ENCODE measurements at regions not wholly inside any gene's neighbourhood (a gene's known extent, or its start where the extent isn't known, plus 50 kb on each side); places are given as distances from the start of the nearest gene placed in this dataset.

DNA sequence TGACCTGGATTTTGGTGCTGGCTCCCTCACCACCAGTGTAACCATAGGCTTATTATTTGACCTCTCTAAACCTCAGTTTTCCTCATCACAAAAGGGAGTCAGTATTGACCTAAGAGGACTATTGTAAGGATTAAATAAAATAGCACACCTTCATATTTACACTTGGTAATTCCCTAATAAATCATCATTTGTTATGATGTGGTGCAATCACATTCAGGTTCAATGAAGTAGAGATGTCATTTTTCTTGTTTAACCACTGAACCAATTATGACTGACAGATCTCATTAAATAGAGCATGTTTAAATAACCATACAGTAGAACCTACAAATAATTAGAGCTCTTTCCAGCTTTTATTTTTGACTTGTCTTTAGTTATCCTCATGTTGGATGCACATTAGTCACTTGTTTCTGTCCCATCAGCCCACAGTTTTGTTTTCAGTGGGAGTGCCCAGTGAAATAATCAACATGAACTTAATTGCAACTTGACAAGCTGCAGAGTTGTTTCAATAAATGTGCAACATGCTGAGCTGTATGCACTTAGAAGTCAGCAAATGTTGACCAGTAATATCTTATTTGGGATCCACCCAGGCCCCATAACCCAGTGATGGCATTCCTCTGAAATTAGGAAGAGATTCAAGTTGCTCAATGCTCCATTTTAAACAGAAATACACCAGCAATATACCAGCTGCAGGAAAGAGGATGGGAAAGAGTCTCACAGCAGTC, 451.7 kb upstream of the MARCKS start:
- no peak for DNase-seq

GRCh38 chr6:113406048-113406695, 451.0 kb upstream of the MARCKS start:
- no peak for DNase-seq

DNA sequence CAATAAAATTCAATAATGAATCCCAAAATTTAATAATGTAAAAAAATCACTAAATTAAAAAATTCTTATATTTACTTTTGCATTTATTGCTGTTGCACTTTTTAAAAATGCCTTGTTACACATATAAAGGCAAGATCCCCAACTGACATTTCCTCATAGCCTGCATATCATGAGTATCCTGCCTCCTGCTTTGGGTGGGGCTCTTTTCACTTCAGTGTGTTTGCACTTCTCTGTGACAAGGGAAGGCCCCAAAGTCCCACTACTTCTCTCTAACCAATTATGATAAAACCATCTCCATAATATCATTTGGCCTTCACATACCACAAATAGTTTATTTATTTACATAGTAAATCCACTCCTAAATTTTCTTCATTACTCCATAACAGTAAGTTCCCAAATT, 446.1 kb upstream of the MARCKS start:
- DNase-seq, result no peak

DNA sequence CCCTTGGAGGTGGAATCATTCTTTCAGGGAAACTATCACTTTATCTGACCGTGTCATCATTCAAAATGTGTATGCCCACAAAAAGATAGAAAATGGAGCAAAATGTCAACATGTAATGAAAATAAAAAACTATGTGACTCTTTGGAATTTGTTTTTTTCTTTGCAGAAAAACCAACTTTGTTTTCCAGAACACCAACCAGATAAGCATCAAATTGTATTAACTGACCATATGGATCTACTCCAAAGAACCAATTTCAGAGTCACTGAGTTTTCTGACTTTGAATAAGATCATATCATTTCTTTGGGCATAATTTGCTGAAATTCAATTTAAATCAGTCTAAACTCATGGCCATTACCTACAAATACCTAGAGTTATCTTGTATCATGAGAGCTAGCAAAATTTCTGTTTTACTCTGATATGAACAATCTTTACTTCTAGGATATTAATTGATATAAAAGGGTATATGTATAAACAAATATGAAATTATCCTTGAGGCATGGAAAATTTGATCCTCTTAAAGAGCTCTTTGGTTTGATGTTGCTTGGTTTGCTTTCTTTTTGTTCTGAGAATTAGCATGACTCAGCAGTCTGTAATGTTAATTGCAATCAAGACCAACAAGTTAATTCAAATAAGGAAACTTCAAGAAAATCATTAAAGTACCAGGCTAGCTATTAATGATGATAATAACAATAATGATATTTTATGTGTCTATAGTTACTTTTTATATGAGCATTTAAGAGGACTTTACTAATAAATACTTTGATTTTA, 444.4 kb upstream of the MARCKS start:
- no peak for DNase-seq

- no peak for DNase-seq
Observed at GRCh38 chr6:113414511-113414910, 442.6 kb upstream of the MARCKS start.

GRCh38 chr6:113416170-113416569, 441.0 kb upstream of the MARCKS start:
- no peak for DNase-seq

GRCh38 chr6:113420290-113420689, 436.9 kb upstream of the MARCKS start:
- no peak for DNase-seq

GRCh38 chr6:113421997-113422396, 435.1 kb upstream of the MARCKS start:
- no peak for DNase-seq

DNA sequence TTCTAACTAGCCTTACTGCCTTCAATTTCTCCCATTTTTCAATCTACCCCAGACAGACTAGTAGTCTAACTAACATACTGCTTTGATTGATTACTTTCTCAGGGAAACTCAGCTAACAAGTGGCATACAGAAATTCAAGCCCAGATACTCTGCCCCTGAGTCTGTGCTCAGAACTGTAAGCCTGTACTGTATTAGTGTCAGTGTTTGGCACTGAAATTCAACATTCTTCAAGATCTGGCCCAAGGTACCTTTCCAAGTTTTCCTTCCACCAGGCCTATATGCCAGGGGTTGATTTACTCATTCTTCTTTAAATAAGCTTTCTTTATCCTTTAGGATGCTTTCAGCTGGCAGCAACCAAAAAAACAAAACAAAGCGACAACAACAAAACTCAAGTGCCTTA, 433.2 kb upstream of the MARCKS start:
- no peak for DNase-seq

GRCh38 chr6:113425977-113426660, 431.0 kb upstream of the MARCKS start:
- DNase-seq, result no peak

- no peak for DNase-seq
Observed at GRCh38 chr6:113427617-113428016, 429.5 kb upstream of the MARCKS start.

DNA sequence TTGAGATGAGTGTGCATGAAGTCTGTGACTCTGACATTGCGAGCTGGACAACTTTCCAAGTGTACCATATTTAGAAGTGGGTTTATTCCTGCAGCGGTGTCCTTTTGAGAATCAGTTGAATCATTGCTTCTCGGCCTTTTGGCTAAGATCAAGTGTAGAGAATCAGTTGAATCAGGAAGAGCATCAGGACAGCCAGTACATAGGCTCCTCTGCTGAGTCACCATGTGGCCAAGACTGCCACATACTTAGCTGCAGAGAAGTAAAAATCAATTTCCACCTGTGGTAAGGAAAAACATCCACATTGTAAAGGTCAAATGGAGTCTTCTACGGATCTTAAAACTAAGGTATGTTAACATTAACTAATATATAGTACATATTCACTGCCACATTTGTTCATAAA, 428.4 kb upstream of the MARCKS start:
- no peak for DNase-seq

DNA sequence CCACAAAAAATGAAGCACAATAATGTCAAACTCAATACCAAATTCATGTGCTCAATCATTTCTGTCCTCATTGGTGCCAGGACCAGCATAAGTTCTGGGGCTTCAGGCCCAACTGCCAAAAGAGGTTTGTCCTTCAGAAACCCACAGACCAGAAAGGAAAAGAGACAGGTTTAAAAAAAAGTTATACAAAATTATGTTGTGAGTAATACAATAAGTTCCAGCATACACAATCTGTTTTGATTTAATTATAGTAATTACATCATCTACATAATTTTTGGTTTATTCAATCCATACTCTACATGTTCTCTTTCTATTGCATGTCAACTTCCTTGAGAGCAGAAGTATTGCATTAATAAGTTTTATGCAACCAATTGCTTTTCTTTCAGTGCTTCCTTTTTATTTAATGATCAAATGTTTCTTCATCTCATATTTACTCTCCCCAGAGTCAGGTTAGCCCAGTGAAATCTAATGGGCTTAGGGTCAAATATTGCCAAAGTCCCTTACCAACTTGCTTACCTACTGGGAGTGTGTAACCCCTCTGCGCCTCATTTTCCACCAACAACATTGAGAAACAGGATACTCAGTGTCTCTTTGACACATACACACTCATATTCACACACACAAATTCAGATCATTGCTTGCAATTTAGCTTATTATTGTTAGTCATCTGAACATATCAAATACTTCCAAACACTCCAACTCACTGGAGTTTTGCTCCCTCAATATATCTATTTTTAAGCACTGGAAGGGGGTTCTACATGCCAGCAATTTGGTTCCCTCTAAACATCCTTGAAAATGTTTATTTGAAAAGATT, 424.4 kb upstream of the MARCKS start:
- DNase-seq, result no peak

GRCh38 chr6:113433335-113433991, 423.7 kb upstream of the MARCKS start:
- peak; percentile 85 to 87 for DNase-seq

GRCh38 chr6:113434641-113435040, 422.5 kb upstream of the MARCKS start:
- no peak for DNase-seq

- DNase-seq, result no peak
Observed at GRCh38 chr6:113437566-113437965, 419.6 kb upstream of the MARCKS start.

DNA sequence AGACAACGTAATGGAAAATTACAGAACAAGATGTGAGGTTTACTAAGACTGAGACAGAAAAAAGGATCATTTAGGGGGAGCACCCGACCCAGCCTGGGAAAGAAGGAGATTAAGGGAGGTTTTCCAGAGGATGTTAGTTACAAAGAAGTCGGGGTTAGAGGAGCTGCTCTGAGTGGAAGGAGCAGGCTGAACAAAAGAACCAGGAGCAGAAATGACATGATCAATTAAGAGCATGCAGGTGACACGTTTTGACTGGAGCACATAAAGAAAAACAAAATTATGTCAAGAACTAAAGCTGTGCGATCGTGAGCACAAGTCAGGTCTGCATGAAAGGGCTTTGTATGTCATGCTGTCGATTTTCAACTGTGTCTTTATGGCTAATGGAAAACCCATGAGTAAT, 417.3 kb upstream of the MARCKS start:
- DNase-seq, result no peak

GRCh38 chr6:113442040-113442439, 415.1 kb upstream of the MARCKS start:
- DNase-seq, result no peak

- DNase-seq, result no peak
Observed at GRCh38 chr6:113445201-113445600, 411.9 kb upstream of the MARCKS start.

DNA sequence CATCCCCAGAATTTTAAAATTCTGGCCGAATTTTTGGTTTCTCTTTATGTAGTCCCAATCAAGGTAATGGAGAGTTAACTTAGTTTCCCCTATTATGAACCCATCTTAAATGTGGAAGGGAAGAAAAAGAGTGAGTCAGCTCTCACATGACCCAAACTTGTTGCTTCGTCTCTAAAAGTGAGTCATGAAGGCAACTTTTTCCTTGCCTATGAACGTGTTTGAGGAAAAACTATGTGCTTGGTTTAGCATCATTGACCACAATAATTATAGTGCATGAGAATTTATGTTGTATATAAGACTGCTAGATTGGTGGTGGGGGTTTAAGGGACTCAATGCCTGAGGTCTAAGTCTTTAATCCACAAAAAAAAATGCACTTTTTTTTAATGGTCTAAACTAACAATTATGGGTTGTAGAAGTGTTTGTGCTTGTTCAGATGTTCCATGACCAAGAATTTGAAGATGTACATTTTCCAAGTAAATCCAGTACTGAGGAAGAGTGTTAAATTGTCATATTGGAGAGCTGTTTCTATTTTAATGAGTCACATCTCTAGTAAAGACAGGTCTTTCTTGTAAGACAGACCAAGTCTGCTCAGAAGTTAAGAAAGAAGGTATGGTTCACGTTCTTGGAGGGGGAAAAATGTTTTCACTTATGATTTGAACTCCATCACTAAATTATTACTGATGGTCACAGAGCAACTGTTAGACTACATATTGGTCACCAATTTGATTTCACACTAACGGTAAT, 409.9 kb upstream of the MARCKS start:
- DNase-seq, result no peak

Measured in right lung (tissue), 2 donors.